ACC112 (cell line): ENCODE measurements at regions not wholly inside any gene's neighbourhood (a gene's known extent, or its start where the extent isn't known, plus 50 kb on each side); places are given as distances from the start of the nearest gene placed in this dataset.
A peak's percentile ranks its signal among the peaks of the same experiment; 100 is the strongest.

Source experiments
- H2AFZ ChIP-seq: fragments of 200-600 bp; sonication (generic); one replicate; pipeline ENCODE4 v1.6.0; 2017; ENCODE audit warnings: antibody characterized with exemption, low read length; ENCODE audit not compliant: unreplicated experiment
- H3K27ac ChIP-seq: fragments of 200-600 bp; sonication (generic); 2 replicates; pipeline ENCODE4 v1.5.1; 2014; ENCODE audit warnings: low read depth, mild to moderate bottlenecking, antibody characterized with exemption, low read length, moderate library complexity
- H3K27me3 ChIP-seq: fragments of 200-600 bp; sonication (generic); 2 replicates; pipeline ENCODE4 v1.6.1; 2014; ENCODE audit warnings: mild to moderate bottlenecking, antibody characterized with exemption, low read length, moderate library complexity, mixed read lengths; ENCODE audit not compliant: insufficient read depth
- H3K36me3 ChIP-seq: fragments of 200-600 bp; sonication (generic); 2 replicates; pipeline ENCODE4 v1.6.1; 2016; ENCODE audit warnings: mild to moderate bottlenecking, antibody characterized with exemption, low read length, moderate library complexity, mixed read lengths; ENCODE audit not compliant: insufficient read depth
- H3K4me1 ChIP-seq: fragments of 200-600 bp; sonication (generic); one replicate; pipeline ENCODE4 v1.6.1; 2016; ENCODE audit warnings: low read length, mixed read lengths; ENCODE audit not compliant: insufficient read depth, unreplicated experiment, control insufficient read depth
- H3K4me3 ChIP-seq: fragments of 200-600 bp; sonication (generic); 2 replicates; pipeline ENCODE4 v1.5.1; 2014; ENCODE audit warnings: mild to moderate bottlenecking, low read depth, low read length
- H3K79me2 ChIP-seq: fragments of 200-600 bp; sonication (generic); one replicate; pipeline ENCODE4 v1.6.0; 2016; ENCODE audit warnings: low read length; ENCODE audit not compliant: control insufficient read depth, unreplicated experiment, insufficient read depth

GRCh38 chr3:194267744-194268653 is 83.1 kb downstream of the CPN2 start:
- Histone ChIP-seq H3K36me3 (no peaks in the 10 kb centered on the region), H3K4me1 (peaks cover 37% of the 10 kb centered on the region), H3K27me3 (no peaks in the 10 kb centered on the region), H3K79me2 (no peaks in the 10 kb centered on the region), H3K4me3 (no peak overlapping the region), H2AFZ (no peak overlapping the region), H3K27ac (no peak overlapping the region)

GRCh38 chr3:194268654-194269512 is 82.2 kb downstream of the CPN2 start:
- Histone ChIP-seq H3K27ac (no peak overlapping the region), H2AFZ (no peak overlapping the region), H3K4me1 (peaks cover 37% of the 10 kb centered on the region), H3K4me3 (0 out of 2 replicates have a peak overlapping the region, but pooled peaks have one; percentile 2), H3K36me3 (no peaks in the 10 kb centered on the region), H3K79me2 (no peaks in the 10 kb centered on the region), H3K27me3 (no peaks in the 10 kb centered on the region)

GRCh38 chr3:194269610-194270145 is 81.5 kb downstream of the CPN2 start:
- Histone ChIP-seq H3K27ac (no peak overlapping the region), H3K4me1 (peaks cover 37% of the 10 kb centered on the region), H3K4me3 (0 out of 2 replicates have a peak overlapping the region, but pooled peaks have one; percentile 2), H3K27me3 (no peaks in the 10 kb centered on the region), H2AFZ (no peak overlapping the region), H3K79me2 (no peaks in the 10 kb centered on the region), H3K36me3 (no peaks in the 10 kb centered on the region)

- Histone ChIP-seq H3K27ac (peak overlapping the region; percentile 64; the same call in 1 of the 2 replicates), H3K4me3 (no peak overlapping the region), H3K27me3 (no peaks in the 10 kb centered on the region), H3K4me1 (peaks cover 36% of the 10 kb centered on the region), H2AFZ (peak overlapping the region; percentile 86), H3K36me3 (no peaks in the 10 kb centered on the region), H3K79me2 (no peaks in the 10 kb centered on the region)
These were observed 80.3 kb downstream of the CPN2 start for GRCh38 chr3:194270627-194271459.

GRCh38 chr3:194271460-194272035 is 79.6 kb downstream of the CPN2 start:
- Histone ChIP-seq H3K36me3 (no peaks in the 10 kb centered on the region), H3K4me3 (no peak overlapping the region), H3K27ac (peak overlapping the region; percentile 64; the same call in 1 of the 2 replicates), H3K4me1 (peaks cover 33% of the 10 kb centered on the region), H2AFZ (no peak overlapping the region), H3K79me2 (no peaks in the 10 kb centered on the region), H3K27me3 (no peaks in the 10 kb centered on the region)

- no peak overlapping the region for H3K4me3 ChIP-seq
- H3K27me3 ChIP-seq = no peaks in the 10 kb centered on the region
- H3K36me3 ChIP-seq = no peaks in the 10 kb centered on the region
- no peaks in the 10 kb centered on the region for H3K79me2 ChIP-seq
- no peak overlapping the region for H3K27ac ChIP-seq
- H3K4me1 ChIP-seq = peaks cover 39% of the 10 kb centered on the region
- H2AFZ ChIP-seq = no peak overlapping the region
These were observed 78.9 kb downstream of the CPN2 start for GRCh38 chr3:194272221-194272620.

- H3K27ac ChIP-seq = no peak overlapping the region
- peaks cover 47% of the 10 kb centered on the region for H3K4me1 ChIP-seq
- no peak overlapping the region for H2AFZ ChIP-seq
- no peak overlapping the region for H3K4me3 ChIP-seq
- no peaks in the 10 kb centered on the region for H3K27me3 ChIP-seq
- H3K79me2 ChIP-seq = no peaks in the 10 kb centered on the region
- H3K36me3 ChIP-seq = no peaks in the 10 kb centered on the region
These were observed 78.0 kb downstream of the CPN2 start for GRCh38 chr3:194272861-194273742.

- Histone ChIP-seq H3K36me3 (no peaks in the 10 kb centered on the region), H3K4me1 (peaks cover 55% of the 10 kb centered on the region), H3K27me3 (no peaks in the 10 kb centered on the region), H3K27ac (no peak overlapping the region), H3K79me2 (no peaks in the 10 kb centered on the region), H3K4me3 (no peak overlapping the region), H2AFZ (no peak overlapping the region)
These were observed 77.3 kb downstream of the CPN2 start for GRCh38 chr3:194273743-194274310.
